ENCODE measurements at regions not wholly inside any gene's neighbourhood (a gene's known extent, or its start where the extent isn't known, plus 50 kb on each side); places are given as distances from the start of the nearest gene placed in this dataset.

DNA sequence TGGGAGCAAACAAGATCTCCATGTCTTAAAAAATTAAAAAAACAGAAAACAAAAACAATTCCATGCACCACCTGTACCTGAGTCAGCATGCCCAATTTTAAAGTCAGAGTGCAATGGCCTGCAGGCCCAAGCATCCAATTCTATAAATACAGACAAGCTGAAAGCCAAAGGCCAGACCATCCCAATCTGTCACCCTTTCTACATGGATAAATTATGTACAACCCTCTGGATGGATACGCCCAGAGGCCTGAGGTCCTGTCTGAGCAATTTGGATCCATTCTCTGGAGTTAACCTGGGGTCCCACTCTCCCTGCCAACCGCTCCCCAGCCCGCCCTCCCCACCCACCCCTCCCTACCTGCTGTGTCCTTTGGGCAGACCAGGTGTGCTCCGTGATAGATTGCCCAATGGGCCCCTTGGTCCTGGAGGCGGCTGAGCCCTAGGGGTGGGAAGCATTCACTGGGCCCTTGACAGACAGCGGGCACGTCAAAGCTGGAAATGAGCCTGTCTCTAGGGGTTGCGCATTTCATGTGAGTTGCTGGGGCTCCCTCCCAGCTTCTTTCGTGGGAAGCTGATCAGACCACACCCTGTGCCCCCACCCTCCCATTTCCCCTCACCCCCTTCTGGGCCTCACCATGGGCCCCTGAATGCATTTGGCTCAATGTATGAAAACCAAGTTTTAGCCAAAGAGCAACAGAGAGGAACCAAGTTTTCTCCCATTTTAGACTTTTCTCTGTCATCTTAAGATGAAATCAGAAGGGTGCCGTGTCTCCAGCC lies 171.3 kb downstream of the BCL11B start:
- TF ChIP-seq POLR2A (IDR thresholded peaks at IDR 0.05) (no peak), CTCF (IDR thresholded peaks at IDR 0.05) (no peak)
